ENCODE measurements at regions not wholly inside any gene's neighbourhood (a gene's known extent, or its start where the extent isn't known, plus 50 kb on each side); places are given as distances from the start of the nearest gene placed in this dataset.

DNA sequence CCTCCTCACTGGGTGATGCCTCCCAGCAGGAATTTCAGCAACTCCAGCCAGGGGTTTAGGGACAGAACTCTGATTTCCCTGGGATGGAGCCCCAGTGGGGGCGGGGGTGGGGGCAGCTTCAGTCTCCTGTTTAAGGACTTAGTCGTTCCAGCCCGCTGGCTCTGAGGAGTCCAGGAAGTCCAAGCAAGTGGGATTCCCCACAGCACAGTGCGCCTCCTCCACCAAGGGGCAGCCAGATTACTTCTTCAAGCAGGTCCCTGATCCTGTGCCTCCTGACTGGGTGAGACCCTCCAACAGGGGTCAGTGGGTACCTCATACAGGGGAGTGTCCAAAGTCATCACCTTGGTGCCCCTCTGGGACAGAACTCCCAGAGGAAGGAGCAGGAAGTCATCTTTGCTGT lies 1438.4 kb upstream of the B3GALT2 start:
- Histone ChIP-seq H3K27me3 (ENCODE audit: insufficient read depth, low read length) (no peaks in the 10 kb centered on the region), H3K4me1 (ENCODE audit: control insufficient read depth in 1 of 2, insufficient read depth in 2 of 2, low read length in 2 of 2) (no peaks in the 10 kb centered on the region), H3K9ac (ENCODE audit: low read length) (no peak overlapping the region), H3K79me2 (ENCODE audit: insufficient read depth, low read length) (no peaks in the 10 kb centered on the region), H3K36me3 (ENCODE audit: control insufficient read depth in 1 of 2, insufficient read depth in 2 of 2, low read length in 2 of 2) (no peaks in the 10 kb centered on the region), H2AFZ (ENCODE audit: low read depth, low read length, poor library complexity, severe bottlenecking) (no peak overlapping the region), H3K9me2 (ENCODE audit: insufficient read depth) (no peaks in the 10 kb centered on the region), H3K4me3 (replicated peaks in 1 of 2; ENCODE audit: low read depth in 1 of 2, low read length in 2 of 2) (no peak overlapping the region), H4K20me1 (ENCODE audit: insufficient read depth) (no peaks in the 10 kb centered on the region), H3K27ac (ENCODE audit: low read depth, low read length) (no peak overlapping the region), H3K9me3 (ENCODE audit: control insufficient read depth in 1 of 2, insufficient read depth in 1 of 2, low read depth in 1 of 2, low read length in 2 of 2) (no peaks in the 10 kb centered on the region), H3K4me2 (ENCODE audit: low read length) (no peak overlapping the region)
- intact Hi-C loops (cut with micrococcal nuclease): no loop called here
- no TSS peak for BruUV-seq (replicated peaks)
- ChIA-PET POLR2A (no interaction called here), CTCF (no interaction called here), RAD21 (ENCODE audit: low non-redundant PET in 1 of 2, low total read pairs in 2 of 2, uncharacterized antibody in 2 of 2, unreplicated experiment in 2 of 2) (no interaction called here)
- no peak for DNase-seq (ENCODE audit: low read depth, low spot score)
- no peak for ATAC-seq
- TF ChIP-seq ZFX (IDR thresholded peaks at IDR 0.05): no peak
- no peak for TF ChIP-seq SP1 (IDR thresholded peaks at IDR 0.05; ENCODE audit: low read depth)
- no peak for TF ChIP-seq CBX3 (IDR thresholded peaks at IDR 0.05; ENCODE audit: low read depth)
- TF ChIP-seq EZH2phosphoT487 (IDR thresholded peaks at IDR 0.05; ENCODE audit: borderline replicate concordance): no peak
- TF ChIP-seq SRF (IDR thresholded peaks at IDR 0.05; ENCODE audit: low read depth): no peak
- no peak for TF ChIP-seq POLR2AphosphoS5 (IDR thresholded peaks at IDR 0.05; ENCODE audit: low read depth, low read length)
- TF ChIP-seq ZNF274 (IDR thresholded peaks at IDR 0.05; ENCODE audit: low read depth, low read length): no peak
- TF ChIP-seq SIN3A (IDR thresholded peaks at IDR 0.05; ENCODE audit: low read depth): no peak
- TF ChIP-seq TCF7L2 (IDR thresholded peaks at IDR 0.05; ENCODE audit: borderline replicate concordance, extremely low read depth, insufficient read depth, insufficient read length): no peak
- no peak for TF ChIP-seq EZH2 (IDR thresholded peaks at IDR 0.05)
- TF ChIP-seq JUND (IDR thresholded peaks at IDR 0.05): no peak
- no peak for TF ChIP-seq RAD21 (IDR thresholded peaks at IDR 0.05; ENCODE audit: low read depth)
- no peak for TF ChIP-seq YY1 (IDR thresholded peaks at IDR 0.05; ENCODE audit: extremely low read depth, insufficient replicate concordance, low read depth, low read length)
- TF ChIP-seq FOSL1 (IDR thresholded peaks at IDR 0.05; ENCODE audit: low read depth): no peak
- TF ChIP-seq, protein P1, sequence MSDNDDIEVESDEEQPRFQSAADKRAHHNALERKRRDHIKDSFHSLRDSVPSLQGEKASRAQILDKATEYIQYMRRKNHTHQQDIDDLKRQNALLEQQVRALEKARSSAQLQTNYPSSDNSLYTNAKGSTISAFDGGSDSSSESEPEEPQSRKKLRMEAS (IDR thresholded peaks at IDR 0.05): no peak
- no peak for TF ChIP-seq POLR2A (IDR thresholded peaks at IDR 0.05; ENCODE audit: borderline replicate concordance, extremely low read depth, insufficient read depth, insufficient read length)
- no peak for TF ChIP-seq ELF1 (IDR thresholded peaks at IDR 0.05; ENCODE audit: borderline replicate concordance, low read depth)
- TF ChIP-seq, protein P2, sequence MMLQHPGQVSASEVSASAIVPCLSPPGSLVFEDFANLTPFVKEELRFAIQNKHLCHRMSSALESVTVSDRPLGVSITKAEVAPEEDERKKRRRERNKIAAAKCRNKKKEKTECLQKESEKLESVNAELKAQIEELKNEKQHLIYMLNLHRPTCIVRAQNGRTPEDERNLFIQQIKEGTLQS (IDR thresholded peaks at IDR 0.05): no peak
- TF ChIP-seq, protein P3, sequence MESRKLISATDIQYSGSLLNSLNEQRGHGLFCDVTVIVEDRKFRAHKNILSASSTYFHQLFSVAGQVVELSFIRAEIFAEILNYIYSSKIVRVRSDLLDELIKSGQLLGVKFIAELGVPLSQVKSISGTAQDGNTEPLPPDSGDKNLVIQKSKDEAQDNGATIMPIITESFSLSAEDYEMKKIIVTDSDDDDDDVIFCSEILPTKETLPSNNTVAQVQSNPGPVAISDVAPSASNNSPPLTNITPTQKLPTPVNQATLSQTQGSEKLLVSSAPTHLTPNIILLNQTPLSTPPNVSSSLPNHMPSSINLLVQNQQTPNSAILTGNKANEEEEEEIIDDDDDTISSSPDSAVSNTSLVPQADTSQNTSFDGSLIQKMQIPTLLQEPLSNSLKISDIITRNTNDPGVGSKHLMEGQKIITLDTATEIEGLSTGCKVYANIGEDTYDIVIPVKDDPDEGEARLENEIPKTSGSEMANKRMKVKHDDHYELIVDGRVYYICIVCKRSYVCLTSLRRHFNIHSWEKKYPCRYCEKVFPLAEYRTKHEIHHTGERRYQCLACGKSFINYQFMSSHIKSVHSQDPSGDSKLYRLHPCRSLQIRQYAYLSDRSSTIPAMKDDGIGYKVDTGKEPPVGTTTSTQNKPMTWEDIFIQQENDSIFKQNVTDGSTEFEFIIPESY (IDR thresholded peaks at IDR 0.05; ENCODE audit: extremely low read depth, insufficient replicate concordance, low read length): no peak

Data from HCT116 (cell line).